CD14-positive monocyte (primary cell): ENCODE measurements at regions not wholly inside any gene's neighbourhood (a gene's known extent, or its start where the extent isn't known, plus 50 kb on each side); places are given as distances from the start of the nearest gene placed in this dataset.

ENCODE experiments used
- DNase-seq, 3 donors: peaks; one replicate each; pipeline ENCODE4 v3.0.0-alpha.2; 2011 to 2022
- H2AFZ ChIP-seq: 2 replicates; pipeline ENCODE4 v1.6.0; 2012; ENCODE audit warnings: mild to moderate bottlenecking, low read depth, low read length, inconsistent platforms; ENCODE audit not compliant: insufficient read depth, poor library complexity, severe bottlenecking
- H3K27ac ChIP-seq, 2 donors: 1 replicate in 1 of 2; 2 replicates in 1 of 2; pipeline ENCODE4 v1.5.1; 2012 to 2013; ENCODE audit warnings: low read length in 2 of 2, control low read depth in 1 of 2, inconsistent platforms in 1 of 2, low read depth in 1 of 2, mild to moderate bottlenecking in 1 of 2
- H3K27me3 ChIP-seq, 2 donors: one replicate each; pipeline versions ENCODE4 v1.6.0 to v1.6.1; 2011 to 2013; ENCODE audit warnings: low read length in 2 of 2; ENCODE audit not compliant: control insufficient read depth in 2 of 2, insufficient read depth in 2 of 2
- H3K36me3 ChIP-seq, 2 donors: replicated peaks in 1 of 2; 1 replicate in 1 of 2; 2 replicates in 1 of 2; pipeline versions ENCODE4 v1.5.1 to v1.6.1; 2012 to 2013; ENCODE audit warnings: low read length in 2 of 2, control low read depth in 1 of 2, inconsistent platforms in 1 of 2, mild to moderate bottlenecking in 1 of 2; ENCODE audit not compliant: insufficient read depth in 2 of 2, control insufficient read depth in 1 of 2
- H3K4me1 ChIP-seq, 2 donors: 1 replicate in 1 of 2; 2 replicates in 1 of 2; pipeline versions ENCODE4 v1.5.1 to v1.6.1; 2012 to 2013; ENCODE audit warnings: low read length in 2 of 2, control low read depth in 1 of 2, inconsistent platforms in 1 of 2, mild to moderate bottlenecking in 1 of 2, moderate library complexity in 1 of 2; ENCODE audit not compliant: insufficient read depth in 2 of 2, control insufficient read depth in 1 of 2
- H3K4me2 ChIP-seq: replicated peaks from 2 replicates; pipeline ENCODE3; 2012; ENCODE audit warnings: low read length, moderate library complexity, mild to moderate bottlenecking; ENCODE audit not compliant: poor library complexity, severe bottlenecking; ENCODE audit errors: extremely low read depth
- H3K4me3 ChIP-seq, 3 experiments: fragments of 200-600 bp in 1 of 3; sonication (generic) in 1 of 3; replicated peaks in 1 of 3; 1 replicate in 2 of 3; 2 replicates in 1 of 3; pipeline ENCODE4 v1.5.1; 2011 to 2013; ENCODE audit warnings: low read length in 3 of 3, mild to moderate bottlenecking in 3 of 3, control low read depth in 2 of 3, low read depth in 2 of 3, inconsistent platforms in 1 of 3, moderate library complexity in 1 of 3
- H3K79me2 ChIP-seq: 2 replicates; pipeline ENCODE4 v1.6.0; 2012; ENCODE audit warnings: mild to moderate bottlenecking, control low read depth, inconsistent platforms, low read length, moderate library complexity; ENCODE audit not compliant: insufficient read depth
- H3K9ac ChIP-seq: 2 replicates; pipeline ENCODE4 v1.6.0; 2017; ENCODE audit warnings: low read length, mild to moderate bottlenecking; ENCODE audit not compliant: insufficient read depth, poor library complexity, severe bottlenecking
- H3K9me3 ChIP-seq, 2 donors: replicated peaks in 1 of 2; 1 replicate in 1 of 2; 2 replicates in 1 of 2; pipeline versions ENCODE4 v1.5.1 to v1.6.1; 2012 to 2013; ENCODE audit warnings: low read length in 2 of 2, control low read depth in 1 of 2; ENCODE audit not compliant: control insufficient read depth in 1 of 2, insufficient read depth in 1 of 2
- H4K20me1 ChIP-seq: 2 replicates; pipeline ENCODE4 v1.6.0; 2012; ENCODE audit warnings: mild to moderate bottlenecking, low read length, control low read depth, moderate library complexity; ENCODE audit not compliant: insufficient read depth
- H3K27ac Mint-ChIP-seq, 7 donors: one replicate each; pipeline ENCODE4 v1.8.0; 2020; ENCODE audit warnings: mild to moderate bottlenecking in 7 of 7, mixed read lengths in 7 of 7, moderate library complexity in 6 of 7, inconsistent platforms in 2 of 7
- H3K27me3 Mint-ChIP-seq, 3 donors: one replicate each; pipeline ENCODE4 v1.8.0; 2021 to 2022; ENCODE audit warnings: low read depth in 3 of 3, mild to moderate bottlenecking in 3 of 3, mixed read lengths in 3 of 3, moderate library complexity in 3 of 3, inconsistent platforms in 1 of 3
- H3K36me3 Mint-ChIP-seq, 2 donors: one replicate each; pipeline ENCODE4 v1.8.0; 2020; ENCODE audit warnings: mixed read lengths in 2 of 2, inconsistent platforms in 1 of 2, mild to moderate bottlenecking in 1 of 2
- H3K4me1 Mint-ChIP-seq: one replicate; pipeline ENCODE4 v1.8.0; 2020; ENCODE audit warnings: mild to moderate bottlenecking, mixed read lengths
- H3K4me3 Mint-ChIP-seq, 2 donors: one replicate each; pipeline ENCODE4 v1.8.0; 2020; ENCODE audit warnings: mild to moderate bottlenecking in 2 of 2, mixed read lengths in 2 of 2, moderate library complexity in 1 of 2
- H3K9me3 Mint-ChIP-seq, 7 donors: one replicate each; pipeline ENCODE4 v1.8.0; 2020 to 2022; ENCODE audit warnings: mixed read lengths in 7 of 7, mild to moderate bottlenecking in 6 of 7, moderate library complexity in 6 of 7, inconsistent platforms in 2 of 7
- WGBS: methylation state at CpG from one replicate; pipeline ENCODE4 v1.1.5; 2013; ENCODE audit warnings: missing lambda C conversion rate; ENCODE audit not compliant: insufficient coverage; 5-methylcytosine and 5-hydroxymethylcytosine counted together
- intact Hi-C, 2 donors: fragments of 100-400 bp; cut with micrococcal nuclease; formaldehyde crosslinking; loops; one replicate each; pipeline versions ENCODE4 v1.15.0 to v1.15.1; 2023
- TF ChIP-seq, protein P1 (sequence below): fragments of 200-600 bp; IDR thresholded peaks from one replicate; pipeline ENCODE4 v1.8.0; 2022; ENCODE audit warnings: antibody characterized with exemption, mild to moderate bottlenecking

DNA sequence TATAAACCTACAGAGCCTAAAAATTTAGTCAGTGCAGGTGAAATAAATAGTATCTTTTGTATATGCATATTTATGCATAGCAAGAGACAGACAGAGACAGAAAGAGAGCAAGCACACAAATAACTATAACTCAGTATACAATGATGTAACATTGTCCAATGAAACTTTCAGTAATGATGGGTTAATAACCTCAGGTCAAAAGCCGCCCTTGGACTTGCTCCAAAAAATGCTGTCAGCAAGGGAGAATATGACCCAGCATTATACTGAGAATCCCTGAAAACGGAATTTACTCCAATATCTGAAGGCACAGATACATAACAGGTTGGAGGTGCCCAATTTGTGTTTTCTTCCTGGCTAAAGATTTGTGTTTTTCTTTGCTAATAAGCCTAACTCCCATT, 590.6 kb upstream of the NOX3 start:
- H3K4me1 ChIP-seq = no peaks in the 10 kb centered on the region
- H3K4me3 Mint-ChIP-seq = no peak overlapping the region
- H3K36me3 Mint-ChIP-seq = no peaks in the 10 kb centered on the region
- H3K9me3 ChIP-seq = no peaks in the 10 kb centered on the region
- no peaks in the 10 kb centered on the region for H4K20me1 ChIP-seq
- H3K9ac ChIP-seq = no peak overlapping the region
- H3K4me2 ChIP-seq = no peak overlapping the region
- H3K27me3 ChIP-seq = no peaks in the 10 kb centered on the region
- H3K4me1 Mint-ChIP-seq = peaks cover 2% of the 10 kb centered on the region
- H3K79me2 ChIP-seq = no peaks in the 10 kb centered on the region
- no peak overlapping the region for H3K27ac Mint-ChIP-seq
- H2AFZ ChIP-seq = no peak overlapping the region
- no peaks in the 10 kb centered on the region for H3K27me3 Mint-ChIP-seq
- H3K4me3 ChIP-seq = no peak overlapping the region
- DNase-seq = no peak
- WGBS = 83% methylated on average over 2 of the region's 2 CpGs
- TF ChIP-seq, protein P1, sequence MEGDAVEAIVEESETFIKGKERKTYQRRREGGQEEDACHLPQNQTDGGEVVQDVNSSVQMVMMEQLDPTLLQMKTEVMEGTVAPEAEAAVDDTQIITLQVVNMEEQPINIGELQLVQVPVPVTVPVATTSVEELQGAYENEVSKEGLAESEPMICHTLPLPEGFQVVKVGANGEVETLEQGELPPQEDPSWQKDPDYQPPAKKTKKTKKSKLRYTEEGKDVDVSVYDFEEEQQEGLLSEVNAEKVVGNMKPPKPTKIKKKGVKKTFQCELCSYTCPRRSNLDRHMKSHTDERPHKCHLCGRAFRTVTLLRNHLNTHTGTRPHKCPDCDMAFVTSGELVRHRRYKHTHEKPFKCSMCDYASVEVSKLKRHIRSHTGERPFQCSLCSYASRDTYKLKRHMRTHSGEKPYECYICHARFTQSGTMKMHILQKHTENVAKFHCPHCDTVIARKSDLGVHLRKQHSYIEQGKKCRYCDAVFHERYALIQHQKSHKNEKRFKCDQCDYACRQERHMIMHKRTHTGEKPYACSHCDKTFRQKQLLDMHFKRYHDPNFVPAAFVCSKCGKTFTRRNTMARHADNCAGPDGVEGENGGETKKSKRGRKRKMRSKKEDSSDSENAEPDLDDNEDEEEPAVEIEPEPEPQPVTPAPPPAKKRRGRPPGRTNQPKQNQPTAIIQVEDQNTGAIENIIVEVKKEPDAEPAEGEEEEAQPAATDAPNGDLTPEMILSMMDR = no peak
- peaks cover 0 to 9% (median 5%) of the 10 kb centered on the region in 7 donors for H3K9me3 Mint-ChIP-seq
- no peak overlapping the region for H3K27ac ChIP-seq
- intact Hi-C loops = no loop called here
- H3K36me3 ChIP-seq = no peaks in the 10 kb centered on the region

DNA sequence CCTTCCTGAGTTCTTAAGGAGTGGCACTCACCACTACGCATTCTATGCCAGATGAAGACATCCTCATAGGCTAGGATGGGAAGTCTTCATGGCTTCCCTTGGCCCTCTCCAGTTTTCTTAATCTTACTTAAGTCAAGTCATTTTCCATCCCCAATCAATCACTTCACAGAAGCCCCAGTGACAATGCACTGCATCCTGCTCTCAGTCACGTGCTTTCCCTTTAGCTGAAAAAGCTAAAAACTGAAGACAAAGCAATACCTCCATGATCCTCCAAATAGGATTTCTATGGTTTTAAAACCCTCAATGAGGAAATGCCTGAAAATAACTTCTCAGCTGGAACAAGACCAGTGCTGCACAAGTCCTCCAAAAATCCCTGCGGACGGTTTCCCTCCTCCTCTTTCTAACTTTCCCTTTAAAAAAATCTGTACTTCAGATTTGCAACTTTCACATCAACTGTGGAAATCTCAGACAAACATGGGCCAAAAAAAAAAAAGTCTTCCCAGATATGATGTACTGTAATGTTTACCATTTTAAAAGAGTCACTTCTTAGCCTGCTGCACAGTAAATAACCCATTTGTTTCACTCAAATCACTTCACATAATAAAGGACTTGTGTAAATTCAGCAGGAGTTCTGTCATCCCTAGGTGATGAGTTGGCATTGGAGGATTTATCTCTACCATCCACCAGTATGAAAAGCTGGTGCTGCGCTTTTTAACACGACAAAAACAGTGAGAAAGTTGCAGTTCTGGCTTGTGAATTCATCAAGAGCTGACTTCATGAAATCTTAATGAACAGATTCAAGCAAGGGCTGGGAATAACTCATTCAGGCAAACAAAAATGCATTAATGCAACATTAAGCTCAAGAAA, 590.0 kb upstream of the NOX3 start:
- Mint-ChIP-seq H3K4me1 (peaks cover 2% of the 10 kb centered on the region), H3K27me3 (no peaks in the 10 kb centered on the region), H3K4me3 (no peak overlapping the region), H3K9me3 (peaks cover 0 to 9% (median 5%) of the 10 kb centered on the region in 7 donors), H3K36me3 (no peaks in the 10 kb centered on the region), H3K27ac (no peak overlapping the region)
- Histone ChIP-seq H3K4me2 (no peak overlapping the region), H3K27ac (no peak overlapping the region), H3K9ac (no peak overlapping the region), H2AFZ (no peak overlapping the region), H4K20me1 (no peaks in the 10 kb centered on the region), H3K27me3 (no peaks in the 10 kb centered on the region), H3K4me1 (no peaks in the 10 kb centered on the region), H3K36me3 (no peaks in the 10 kb centered on the region), H3K9me3 (no peaks in the 10 kb centered on the region), H3K79me2 (no peaks in the 10 kb centered on the region), H3K4me3 (no peak overlapping the region)
- DNase-seq = no peak
- TF ChIP-seq, protein P1 = no peak
- WGBS = 100% methylated on average over 2 of the region's 6 CpGs
- intact Hi-C loops = no loop called here
